GM18505 (cell line): ENCODE measurements at regions not wholly inside any gene's neighbourhood (a gene's known extent, or its start where the extent isn't known, plus 50 kb on each side); places are given as distances from the start of the nearest gene placed in this dataset.

Source experiments
- ATAC-seq: cut with Tn5 transposase; IDR thresholded peaks from one replicate; pipeline ENCODE4 v1.9.1; 2021; ENCODE audit not compliant: unreplicated experiment
- POLR2A ChIP-seq: IDR thresholded peaks from 4 replicates; pipeline ENCODE4 v1.6.1; 2011; ENCODE audit warnings: borderline replicate concordance; ENCODE audit not compliant: insufficient read depth, insufficient read length; ENCODE audit errors: extremely low read depth

DNA sequence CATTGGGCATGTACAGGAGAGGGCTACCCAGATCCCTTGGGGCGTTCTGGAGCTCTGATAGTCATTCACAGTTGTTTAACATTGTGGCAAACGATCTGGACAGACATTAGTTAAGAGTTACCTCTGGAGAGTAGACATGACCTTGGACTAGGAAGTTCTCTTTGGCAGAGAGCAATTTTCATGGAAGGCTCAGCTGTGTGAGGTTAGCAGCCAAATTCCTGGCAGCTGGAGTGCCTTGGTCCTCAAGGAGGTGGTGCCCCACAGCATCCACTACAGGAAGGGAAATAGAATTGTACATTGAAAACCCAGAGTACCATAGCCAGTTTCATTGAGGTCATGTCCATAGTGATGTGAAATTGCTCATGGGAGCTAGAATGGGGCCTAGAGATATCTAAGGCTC is 82.8 kb downstream of the BLID start:
- no peak for ATAC-seq
- no peak for TF ChIP-seq POLR2A

DNA sequence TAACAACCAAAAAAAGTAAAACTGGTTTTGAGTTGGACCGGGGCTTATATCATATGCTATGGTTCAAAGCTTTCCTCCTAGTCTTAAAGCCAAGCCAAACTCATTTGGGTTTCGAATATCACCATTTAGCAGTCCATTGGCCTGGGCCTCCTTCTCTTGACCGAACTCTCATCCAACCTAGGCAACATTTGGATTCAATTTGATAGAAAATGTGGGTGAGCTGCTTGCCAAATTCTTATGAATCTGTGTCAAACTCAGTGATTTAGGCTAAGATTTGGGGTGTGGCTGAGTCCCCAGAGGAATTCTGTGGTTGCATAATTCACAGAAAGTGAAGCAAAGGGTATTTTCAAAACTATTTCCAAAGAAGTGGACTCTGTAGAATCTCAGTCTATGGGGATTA is 83.7 kb downstream of the BLID start:
- no peak for ATAC-seq

DNA sequence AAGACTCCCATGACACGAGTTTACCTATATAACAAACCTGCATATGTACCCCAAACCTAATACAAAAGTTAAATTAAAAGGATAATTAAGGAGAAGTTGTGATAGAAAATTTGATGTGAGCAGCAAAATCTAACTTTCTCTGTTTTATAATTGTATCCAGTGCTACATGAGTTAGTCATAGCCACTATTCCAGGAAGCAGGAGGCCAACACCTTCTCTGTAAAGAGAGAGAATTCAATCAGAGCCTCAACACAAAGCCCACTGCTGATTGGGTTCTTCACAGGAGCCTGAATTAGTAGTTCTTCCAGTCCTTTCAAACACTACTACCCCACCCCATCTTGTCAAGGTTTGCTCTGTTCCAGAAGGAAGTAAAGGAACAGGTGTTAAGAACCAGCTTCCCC is 84.2 kb downstream of the BLID start:
- ATAC-seq: no peak
- no peak for TF ChIP-seq POLR2A

More for the DNA sequence above, 83.7 kb downstream of the BLID start:
- no peak for TF ChIP-seq POLR2A

DNA sequence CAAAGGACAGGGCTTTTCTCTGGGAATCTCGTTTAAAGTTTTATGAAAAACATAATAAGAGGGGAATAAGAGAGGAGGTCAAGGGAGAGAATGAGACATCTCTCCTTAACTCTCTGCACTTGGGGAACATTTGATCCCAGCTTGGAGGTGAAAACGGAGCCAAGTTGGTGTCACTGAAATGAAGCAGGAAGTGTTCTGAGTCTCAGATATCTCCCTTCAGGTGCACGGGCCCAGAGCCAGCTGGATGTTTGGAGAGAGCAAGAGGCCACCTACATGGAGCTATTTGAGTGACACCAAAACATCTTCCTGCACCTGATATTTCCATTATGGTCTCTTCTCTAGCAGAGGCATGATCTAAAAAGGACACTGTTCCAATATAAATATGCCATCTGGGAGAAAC is 85.7 kb downstream of the BLID start:
- TF ChIP-seq POLR2A: no peak
- ATAC-seq: no peak

DNA sequence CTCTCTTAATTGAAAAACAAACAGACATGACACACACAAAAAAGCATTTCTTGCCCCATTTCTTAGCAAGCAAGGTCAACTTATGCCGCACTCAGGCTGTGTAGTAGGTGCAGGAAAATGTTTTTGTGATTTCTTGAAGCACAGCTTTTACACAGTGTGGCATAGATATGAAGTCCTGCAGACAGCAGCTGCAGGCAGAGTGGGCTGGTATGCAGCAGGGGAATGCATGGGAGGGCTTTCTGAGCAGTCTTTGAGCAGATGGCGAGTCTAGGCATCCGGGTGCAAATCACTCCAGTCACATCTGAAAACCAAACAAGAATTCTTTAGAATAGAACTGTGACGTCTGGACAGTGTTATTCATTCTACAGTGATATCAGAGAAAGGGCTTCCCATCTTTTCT is 87.5 kb downstream of the BLID start:
- TF ChIP-seq POLR2A: no peak
- no peak for ATAC-seq

DNA sequence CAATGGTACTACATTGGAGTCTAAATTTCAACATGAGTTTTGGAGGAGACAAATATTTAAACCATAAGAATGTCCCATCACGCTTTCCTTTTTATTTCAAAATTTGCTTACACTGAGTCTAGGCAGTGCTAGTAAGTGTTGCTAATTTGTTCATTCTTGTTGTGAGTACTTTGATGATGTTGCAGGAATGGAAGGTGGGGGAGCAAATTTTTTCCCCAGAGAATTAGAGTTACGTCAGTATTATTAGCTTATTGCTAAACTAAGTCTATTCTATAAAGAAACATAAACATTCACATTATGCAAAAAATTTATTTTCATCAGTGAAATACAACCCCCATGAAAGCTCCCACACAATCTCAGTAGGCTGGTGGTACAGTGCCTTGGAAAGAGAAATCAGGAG is 88.0 kb downstream of the BLID start:
- no peak for TF ChIP-seq POLR2A
- no peak for ATAC-seq

DNA sequence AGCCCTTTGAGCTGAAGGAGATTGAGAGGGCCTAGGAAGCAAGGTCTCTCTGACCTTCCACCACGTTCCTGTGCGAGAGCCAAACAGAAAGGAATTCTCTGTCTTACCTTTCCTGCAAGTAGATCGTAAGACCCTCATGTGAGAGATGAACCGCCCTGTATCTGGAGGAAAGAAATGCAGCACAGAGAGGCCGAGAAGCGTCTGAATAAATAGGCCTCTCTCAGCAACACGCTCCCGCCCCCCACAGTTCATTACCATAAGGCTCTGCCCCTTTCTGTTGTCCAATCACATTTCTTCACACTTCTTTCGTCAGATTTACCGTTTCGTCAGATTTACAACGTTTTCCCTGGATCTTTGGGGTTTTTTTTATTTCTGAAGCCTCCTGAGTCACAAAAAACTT is 90.3 kb downstream of the BLID start:
- TF ChIP-seq POLR2A: no peak
- ATAC-seq: no peak

DNA sequence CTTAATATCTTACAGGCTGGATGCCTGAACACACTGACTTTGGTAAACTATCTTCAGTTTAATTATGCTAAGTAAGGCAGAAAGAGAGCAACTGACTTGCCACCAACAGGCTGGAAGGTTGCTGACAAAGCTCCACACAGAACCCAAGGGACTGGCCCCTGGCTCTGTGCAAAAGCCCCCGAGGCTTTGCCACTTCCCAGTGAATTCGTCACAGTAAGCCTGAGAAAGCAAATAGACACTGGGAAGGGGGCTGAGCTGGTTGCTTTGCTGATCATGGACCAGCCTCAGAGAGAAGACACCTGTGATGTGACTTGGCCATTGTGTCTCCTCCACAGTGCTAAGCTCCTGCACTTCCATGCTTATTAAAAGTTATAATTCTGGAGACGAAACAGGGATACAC is 91.7 kb downstream of the BLID start:
- ATAC-seq: no peak
- TF ChIP-seq POLR2A: no peak

DNA sequence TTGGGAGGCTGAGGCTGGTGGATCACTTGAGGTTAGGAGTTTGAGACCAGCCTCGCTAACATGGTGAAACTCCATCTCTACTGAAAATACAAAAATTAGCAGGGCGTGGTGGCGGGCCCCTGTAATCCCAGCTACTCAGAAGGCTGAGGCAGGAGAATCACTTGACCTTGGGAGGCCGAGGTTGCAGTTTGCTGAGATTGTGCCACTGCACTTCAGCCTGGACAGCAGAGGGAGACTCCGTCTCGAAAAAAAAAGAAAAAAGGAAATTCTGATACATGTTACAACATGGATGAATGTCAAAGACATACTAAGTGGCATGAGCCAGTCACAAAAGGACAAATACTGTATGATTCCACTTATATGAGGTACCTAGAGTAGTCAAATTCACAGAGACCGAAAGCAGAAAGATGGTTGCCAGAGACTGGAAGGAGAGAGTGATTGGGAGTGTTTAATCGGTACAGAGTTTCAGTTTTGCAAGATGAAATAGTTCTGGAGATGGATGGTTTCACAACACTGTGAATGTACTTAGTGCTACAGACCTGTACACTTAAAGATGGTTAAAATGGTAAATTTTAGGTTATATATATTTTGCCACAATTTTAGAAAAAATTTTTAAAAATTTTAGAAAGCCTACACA is 92.3 kb downstream of the BLID start:
- no peak for TF ChIP-seq POLR2A
- no peak for ATAC-seq

DNA sequence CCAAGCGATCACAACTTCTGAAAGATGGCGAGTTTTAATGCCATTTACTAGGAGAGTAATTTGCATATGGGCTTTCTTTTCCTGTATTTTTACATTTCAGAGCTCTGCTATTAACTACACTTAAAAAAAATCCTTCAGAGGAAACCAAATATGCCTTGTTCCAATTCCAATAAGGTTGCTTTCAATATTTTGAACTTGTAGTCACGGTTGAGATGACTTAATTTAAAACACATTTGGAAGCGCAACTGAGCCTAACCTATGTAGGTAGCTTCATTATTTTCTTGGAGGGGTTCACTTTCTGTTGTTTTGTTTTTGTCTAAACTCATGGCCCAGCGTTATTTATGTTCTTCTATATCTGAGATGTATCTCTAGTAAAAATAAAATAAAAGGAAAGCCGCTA is 93.4 kb downstream of the BLID start:
- ATAC-seq: no peak
- TF ChIP-seq POLR2A: no peak

DNA sequence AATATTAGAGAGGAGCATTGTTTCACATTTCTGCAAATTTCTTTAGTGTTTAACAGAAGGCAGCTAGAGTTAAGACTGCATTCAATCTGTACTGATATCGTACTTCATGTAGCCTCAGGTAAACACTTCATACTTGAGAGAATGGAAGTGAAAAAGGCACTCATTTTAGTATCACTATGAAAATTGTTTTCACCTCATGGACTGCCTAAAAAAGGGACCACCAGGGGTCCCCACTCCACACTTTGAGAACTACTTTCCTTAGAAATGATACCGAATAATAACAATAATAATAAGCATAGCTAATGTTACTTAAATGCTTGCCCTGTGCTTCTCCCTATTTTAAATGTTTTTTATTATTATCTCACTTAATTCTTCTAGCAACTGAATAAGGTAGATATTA is 95.1 kb downstream of the BLID start:
- no peak for ATAC-seq
- no peak for TF ChIP-seq POLR2A

DNA sequence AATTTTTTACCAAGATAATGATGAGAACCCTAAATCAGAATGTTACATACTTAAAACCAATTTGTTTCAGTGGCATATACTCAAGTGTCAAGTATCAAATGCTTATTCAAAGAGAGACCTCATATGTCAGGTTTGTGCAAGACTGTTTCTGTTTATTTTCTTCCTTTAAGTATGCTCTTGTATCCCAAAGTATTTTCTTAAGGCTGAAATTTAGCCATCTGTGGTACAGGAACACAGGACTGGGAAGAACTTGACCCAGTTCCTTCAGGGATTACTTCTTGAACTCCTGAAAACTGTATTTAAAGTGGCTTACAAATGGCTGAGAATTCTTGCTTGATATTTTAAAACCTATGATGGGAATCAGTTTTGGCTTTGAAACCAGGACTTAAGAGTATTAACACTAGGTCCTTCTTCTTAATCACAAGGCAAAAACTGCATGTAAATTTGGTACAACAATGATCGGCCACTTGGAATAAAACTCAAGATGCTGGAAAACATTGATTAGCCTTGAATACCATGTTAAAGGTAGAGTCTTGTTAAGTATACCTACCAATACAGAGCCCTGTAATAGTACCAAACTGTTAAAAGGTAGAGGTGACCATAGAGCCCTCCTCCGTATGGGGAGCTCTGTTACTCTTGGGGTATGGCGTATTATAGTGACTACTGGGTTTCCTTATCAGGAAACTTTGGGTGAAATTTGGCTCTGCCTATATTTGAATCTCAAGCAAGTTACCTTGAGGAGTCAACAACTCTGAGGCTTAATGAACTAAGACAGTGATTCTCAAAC is 95.9 kb downstream of the BLID start:
- TF ChIP-seq POLR2A: no peak
- ATAC-seq: no peak

DNA sequence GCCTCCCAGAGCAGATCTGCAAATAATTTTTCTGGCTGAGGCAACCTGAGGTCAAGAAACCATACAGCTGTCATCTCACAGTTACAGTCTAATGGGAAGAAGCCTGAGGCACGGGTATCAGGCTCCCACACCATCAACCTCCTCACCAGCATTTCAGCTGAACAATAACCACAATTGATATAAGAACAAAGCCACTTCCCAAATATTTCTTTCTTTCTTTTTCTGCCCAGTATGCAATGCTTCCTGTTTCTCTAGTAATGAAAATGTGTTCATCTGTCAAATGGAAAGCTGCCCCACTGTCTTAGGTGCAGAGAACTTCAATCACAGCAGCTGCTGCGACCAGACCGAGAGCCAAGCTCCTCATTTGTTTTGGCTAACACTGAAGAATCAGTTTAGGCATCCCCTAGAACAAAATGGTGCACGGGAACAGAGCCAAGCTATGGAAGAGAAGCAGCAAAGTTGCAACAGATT is 108.4 kb downstream of the BLID start:
- no peak for ATAC-seq
- TF ChIP-seq POLR2A: no peak

DNA sequence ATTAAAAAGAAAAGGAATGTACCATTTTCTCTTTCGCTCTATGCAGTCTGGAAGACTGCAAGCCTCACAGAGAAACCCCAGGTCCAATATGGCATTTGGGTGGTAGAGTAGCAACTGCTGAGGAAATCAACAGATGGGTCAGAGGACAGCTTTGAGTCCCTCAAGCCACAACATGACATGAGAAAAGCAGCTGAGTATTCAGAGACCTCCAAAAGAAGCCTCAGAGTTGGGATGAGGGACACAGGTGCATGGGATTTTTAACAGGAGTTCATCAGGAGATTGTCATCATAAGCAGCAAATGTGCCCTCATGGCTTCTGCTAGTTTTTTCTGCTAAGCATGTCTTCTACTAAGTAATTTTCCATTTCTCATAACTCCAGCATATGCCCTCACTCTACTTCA is 111.6 kb downstream of the BLID start:
- no peak for TF ChIP-seq POLR2A
- ATAC-seq: no peak
